ENCODE measurements at regions not wholly inside any gene's neighbourhood (a gene's known extent, or its start where the extent isn't known, plus 50 kb on each side); places are given as distances from the start of the nearest gene placed in this dataset.

- no peak for TF ChIP-seq CTCF (IDR thresholded peaks at IDR 0.05)
- Histone ChIP-seq H3K9me3 (ENCODE audit: control insufficient read depth, insufficient read depth, low read length) (no peaks in the 10 kb centered on the region), H3K4me1 (ENCODE audit: control insufficient read depth, insufficient read depth, low read length) (no peaks in the 10 kb centered on the region), H3K27me3 (ENCODE audit: control insufficient read depth, insufficient read depth, low read length) (no peaks in the 10 kb centered on the region), H3K27ac (ENCODE audit: low read length) (no peak overlapping the region), H3K36me3 (ENCODE audit: control insufficient read depth, insufficient read depth, low read length) (no peaks in the 10 kb centered on the region), H3K4me3 (ENCODE audit: low read length) (no peak overlapping the region)
- intact Hi-C loops (cut with micrococcal nuclease), result no loop called here
- Mint-ChIP-seq H3K36me3 (no peaks in the 10 kb centered on the region), H3K4me3 (no peak overlapping the region), H3K27me3 (ENCODE audit: low read depth in 2 of 2) (no peaks in the 10 kb centered on the region), H3K9me3 (peaks cover 6 to 7% of the 10 kb centered on the region in 2 donors), H3K27ac (no peak overlapping the region), H3K4me1 (no peaks in the 10 kb centered on the region)
- no CpG with 5 or more reads among the region's 1 CpG for WGBS (ENCODE audit: insufficient coverage)
- ATAC-seq, result no peak
- DNase-seq, result no peak
Observed at GRCh38 chr5:99936911-99937310, 598.3 kb upstream of the FAM174A start.

- Histone ChIP-seq H3K4me3 (ENCODE audit: low read length) (no peak overlapping the region), H3K27ac (ENCODE audit: low read length) (no peak overlapping the region), H3K4me1 (ENCODE audit: control insufficient read depth, insufficient read depth, low read length) (no peaks in the 10 kb centered on the region), H3K9me3 (ENCODE audit: control insufficient read depth, insufficient read depth, low read length) (peaks cover 9% of the 10 kb centered on the region), H3K36me3 (ENCODE audit: control insufficient read depth, insufficient read depth, low read length) (no peaks in the 10 kb centered on the region), H3K27me3 (ENCODE audit: control insufficient read depth, insufficient read depth, low read length) (no peaks in the 10 kb centered on the region)
- no peak for ATAC-seq
- Mint-ChIP-seq H3K4me1 (no peaks in the 10 kb centered on the region), H3K36me3 (no peaks in the 10 kb centered on the region), H3K9me3 (peaks cover 2 to 5% of the 10 kb centered on the region in 2 donors), H3K4me3 (no peak overlapping the region), H3K27me3 (ENCODE audit: low read depth in 2 of 2) (no peaks in the 10 kb centered on the region), H3K27ac (no peak overlapping the region)
- TF ChIP-seq CTCF (IDR thresholded peaks at IDR 0.05), result no peak
- DNase-seq, result no peak
- intact Hi-C loops (cut with micrococcal nuclease), result no loop called here
Observed at GRCh38 chr5:99929806-99930135, 605.4 kb upstream of the FAM174A start.

GRCh38 chr5:99929067-99929805, 605.9 kb upstream of the FAM174A start:
- DNase-seq, result no peak
- Mint-ChIP-seq H3K27ac (no peak overlapping the region), H3K4me3 (no peak overlapping the region), H3K4me1 (no peaks in the 10 kb centered on the region), H3K36me3 (no peaks in the 10 kb centered on the region), H3K9me3 (peaks cover 4 to 5% of the 10 kb centered on the region in 2 donors), H3K27me3 (ENCODE audit: low read depth in 2 of 2) (no peaks in the 10 kb centered on the region)
- H3K27ac ChIP-seq (ENCODE audit: low read length), result no peak overlapping the region
- H3K4me1 ChIP-seq (ENCODE audit: control insufficient read depth, insufficient read depth, low read length), result no peaks in the 10 kb centered on the region
- no peak for ATAC-seq
- no peaks in the 10 kb centered on the region for H3K27me3 ChIP-seq (ENCODE audit: control insufficient read depth, insufficient read depth, low read length)
- intact Hi-C loops (cut with micrococcal nuclease), result no loop called here
- peaks cover 9% of the 10 kb centered on the region for H3K9me3 ChIP-seq (ENCODE audit: control insufficient read depth, insufficient read depth, low read length)
- H3K4me3 ChIP-seq (ENCODE audit: low read length), result no peak overlapping the region
- H3K36me3 ChIP-seq (ENCODE audit: control insufficient read depth, insufficient read depth, low read length), result no peaks in the 10 kb centered on the region
- no peak for TF ChIP-seq CTCF (IDR thresholded peaks at IDR 0.05)
- whole genome bisulfite sequencing (ENCODE audit: insufficient coverage), result 96% methylated on average over 2 of the region's 2 CpGs

- H3K4me3 ChIP-seq (ENCODE audit: low read length), result no peak overlapping the region
- H3K36me3 ChIP-seq (ENCODE audit: control insufficient read depth, insufficient read depth, low read length), result no peaks in the 10 kb centered on the region
- TF ChIP-seq CTCF (IDR thresholded peaks at IDR 0.05), result no peak
- peaks cover 9% of the 10 kb centered on the region for H3K9me3 ChIP-seq (ENCODE audit: control insufficient read depth, insufficient read depth, low read length)
- ATAC-seq, result no peak
- H3K4me1 ChIP-seq (ENCODE audit: control insufficient read depth, insufficient read depth, low read length), result no peaks in the 10 kb centered on the region
- Mint-ChIP-seq H3K4me1 (no peaks in the 10 kb centered on the region), H3K4me3 (no peak overlapping the region), H3K27ac (no peak overlapping the region), H3K9me3 (peaks cover 4 to 5% of the 10 kb centered on the region in 2 donors), H3K36me3 (no peaks in the 10 kb centered on the region), H3K27me3 (ENCODE audit: low read depth in 2 of 2) (no peaks in the 10 kb centered on the region)
- DNase-seq, result no peak
- WGBS (ENCODE audit: insufficient coverage), result 83% methylated on average over 4 of the region's 4 CpGs
- H3K27me3 ChIP-seq (ENCODE audit: control insufficient read depth, insufficient read depth, low read length), result no peaks in the 10 kb centered on the region
- H3K27ac ChIP-seq (ENCODE audit: low read length), result no peak overlapping the region
- intact Hi-C loops (cut with micrococcal nuclease), result no loop called here
Observed at GRCh38 chr5:99928490-99928889, 606.7 kb upstream of the FAM174A start.
